Stomach (tissue), 4 donors: ENCODE measurements at regions not wholly inside any gene's neighbourhood (a gene's known extent, or its start where the extent isn't known, plus 50 kb on each side); places are given as distances from the start of the nearest gene placed in this dataset.

Experiments used
- CTCF ChIP-seq, 7 experiments: fragments of 450-650 bp in 4 of 7; fragments of 200-600 bp in 3 of 7; sonication (generic) in 3 of 7; IDR thresholded peaks; one replicate each; pipeline ENCODE4 v1.5.1; 2016 to 2019; ENCODE audit warnings: antibody characterized with exemption in 7 of 7, control low read depth in 2 of 7, mild to moderate bottlenecking in 1 of 7
- EP300 ChIP-seq: sonication (generic); formaldehyde crosslinking; IDR thresholded peaks from one replicate; pipeline ENCODE4 v1.6.1; 2017; ENCODE audit warnings: antibody characterized with exemption
- POLR2A ChIP-seq, 4 donors: fragments of 450-650 bp; IDR thresholded peaks; one replicate each; pipeline ENCODE4 v1.6.1; 2016; ENCODE audit warnings: antibody characterized with exemption in 4 of 4, control low read depth in 2 of 4, mild to moderate bottlenecking in 1 of 4, moderate library complexity in 1 of 4

DNA sequence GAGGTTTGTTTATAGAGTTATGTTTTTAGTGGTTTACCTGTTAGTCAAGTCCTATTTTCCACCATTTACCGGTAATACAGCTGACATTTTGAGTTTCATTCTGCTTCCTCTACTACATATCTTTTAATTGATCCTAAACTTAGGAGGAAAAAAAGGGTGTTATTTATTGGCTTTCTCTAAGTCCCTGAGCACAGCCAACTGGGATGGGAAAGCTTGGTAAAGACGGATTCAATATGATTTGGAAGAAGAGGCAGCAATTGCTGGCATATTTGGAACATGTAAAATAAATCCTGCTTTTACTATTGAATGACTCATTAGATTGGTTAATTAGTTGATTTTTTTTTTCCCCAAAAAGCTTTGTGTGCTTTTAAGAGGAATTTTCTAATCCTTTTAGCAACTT is 475.7 kb downstream of the PRKD1 start:
- TF ChIP-seq CTCF (IDR thresholded peaks at IDR 0.05) (no peak), EP300 (no peak), POLR2A (IDR thresholded peaks at IDR 0.05) (no peak)
